Keratinocyte (primary cell): ENCODE measurements at regions not wholly inside any gene's neighbourhood (a gene's known extent, or its start where the extent isn't known, plus 50 kb on each side); places are given as distances from the start of the nearest gene placed in this dataset.

Experiments
- EZH2 ChIP-seq: IDR thresholded peaks from one replicate; pipeline ENCODE4 v1.6.1; 2012; ENCODE audit warnings: inconsistent platforms, mild to moderate bottlenecking, low read length, moderate library complexity
- TF ChIP-seq, protein P1 (sequence below), 3 experiments: IDR thresholded peaks in 1 of 3; conservative IDR thresholded peaks in 1 of 3; optimal IDR thresholded peaks in 1 of 3; 2 replicates in 2 of 3; 3 replicates in 1 of 3; pipeline versions ENCODE3 to v1.5.1; 2011; ENCODE audit warnings: low read length in 3 of 3, mild to moderate bottlenecking in 3 of 3, moderate library complexity in 2 of 3, control low read depth in 1 of 3, inconsistent platforms in 1 of 3; ENCODE audit not compliant: insufficient read depth in 2 of 3; ENCODE audit errors: extremely low read depth in 1 of 3

DNA sequence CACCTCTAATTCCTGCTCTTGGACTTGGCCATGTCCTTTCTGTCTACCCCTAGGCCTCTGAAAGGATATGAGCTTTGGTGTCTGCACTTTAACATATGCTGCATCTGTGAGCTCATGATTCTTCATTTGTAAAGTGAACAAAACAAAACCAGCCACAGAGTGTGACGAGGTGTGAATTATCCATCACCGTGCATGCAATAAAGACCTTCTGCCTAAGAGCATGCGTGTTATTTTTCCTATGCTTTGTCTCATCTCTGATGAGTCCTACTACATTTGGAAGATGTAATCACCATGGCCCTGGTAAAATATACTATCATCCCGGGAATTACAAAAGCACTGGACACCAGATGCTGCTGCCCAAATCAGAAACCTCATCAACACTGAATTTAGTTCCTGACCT is 103.5 kb upstream of the KCNAB1 start:
- TF ChIP-seq, protein P1, sequence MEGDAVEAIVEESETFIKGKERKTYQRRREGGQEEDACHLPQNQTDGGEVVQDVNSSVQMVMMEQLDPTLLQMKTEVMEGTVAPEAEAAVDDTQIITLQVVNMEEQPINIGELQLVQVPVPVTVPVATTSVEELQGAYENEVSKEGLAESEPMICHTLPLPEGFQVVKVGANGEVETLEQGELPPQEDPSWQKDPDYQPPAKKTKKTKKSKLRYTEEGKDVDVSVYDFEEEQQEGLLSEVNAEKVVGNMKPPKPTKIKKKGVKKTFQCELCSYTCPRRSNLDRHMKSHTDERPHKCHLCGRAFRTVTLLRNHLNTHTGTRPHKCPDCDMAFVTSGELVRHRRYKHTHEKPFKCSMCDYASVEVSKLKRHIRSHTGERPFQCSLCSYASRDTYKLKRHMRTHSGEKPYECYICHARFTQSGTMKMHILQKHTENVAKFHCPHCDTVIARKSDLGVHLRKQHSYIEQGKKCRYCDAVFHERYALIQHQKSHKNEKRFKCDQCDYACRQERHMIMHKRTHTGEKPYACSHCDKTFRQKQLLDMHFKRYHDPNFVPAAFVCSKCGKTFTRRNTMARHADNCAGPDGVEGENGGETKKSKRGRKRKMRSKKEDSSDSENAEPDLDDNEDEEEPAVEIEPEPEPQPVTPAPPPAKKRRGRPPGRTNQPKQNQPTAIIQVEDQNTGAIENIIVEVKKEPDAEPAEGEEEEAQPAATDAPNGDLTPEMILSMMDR (optimal IDR thresholded peaks at IDR 0.05 in 1 of 3, IDR thresholded peaks at IDR 0.05 in 1 of 3, conservative IDR thresholded peaks at IDR 0.05 in 1 of 3; ENCODE audit: extremely low read depth in 1 of 3, insufficient read depth in 2 of 3, low read length in 3 of 3): no peak
- TF ChIP-seq EZH2: no peak
